Caco-2 (cell line): ENCODE measurements at regions not wholly inside any gene's neighbourhood (a gene's known extent, or its start where the extent isn't known, plus 50 kb on each side); places are given as distances from the start of the nearest gene placed in this dataset.

Source experiments
- BruUV-seq: library from RNA; stranded (reverse); fragments of 400-500 nt; replicated peaks from 2 replicates; lab custom pipeline; 2021; lab: Mats Ljungman, UMichigan
- CTCF ChIA-PET: fragments of 300-600 bp; sonication (Branson Sonifier 250); formaldehyde crosslinking; loops from one replicate; lab custom pipeline; 2022; ENCODE audit warnings: antibody characterized with exemption; lab: Charles Lee
- POLR2A ChIA-PET: fragments of 300-600 bp; sonication (Branson Sonifier 250); formaldehyde crosslinking; loops from one replicate; lab custom pipeline; 2022; ENCODE audit warnings: antibody characterized with exemption; lab: Charles Lee
- DNase-seq, 2 experiments: peaks; one replicate each; pipeline versions ENCODE4 v3.0.0 to v3.0.0-alpha.2; 2020 to 2022
- H3K27me3 ChIP-seq: replicated peaks from 2 replicates; pipeline ENCODE4 v1.6.0; 2011; ENCODE audit warnings: low read length; ENCODE audit not compliant: control insufficient read depth, insufficient read depth
- H3K36me3 ChIP-seq: 2 replicates; pipeline ENCODE4 v1.5.1; 2011; ENCODE audit warnings: low read length; ENCODE audit not compliant: control insufficient read depth, insufficient read depth
- H3K4me1 ChIP-seq: fragments of 250-450 bp; sonication (Bioruptor Pico); 2 replicates; pipeline ENCODE4 v1.5.1; 2020; ENCODE audit warnings: mild to moderate bottlenecking
- H3K4me3 ChIP-seq: 2 replicates; pipeline ENCODE4 v1.5.1; 2011; ENCODE audit warnings: low read depth, mild to moderate bottlenecking, control low read depth, low read length
- H3K9me3 ChIP-seq: fragments of 250-450 bp; sonication (Bioruptor Pico); 2 replicates; pipeline ENCODE4 v1.5.1; 2020; ENCODE audit warnings: mild to moderate bottlenecking, moderate library complexity
- H3K27ac Mint-ChIP-seq: one replicate; pipeline ENCODE4 v1.8.0; 2022; ENCODE audit warnings: mixed read lengths; ENCODE audit not compliant: unreplicated experiment
- H3K27me3 Mint-ChIP-seq: one replicate; pipeline ENCODE4 v1.8.0; 2022; ENCODE audit warnings: mixed read lengths; ENCODE audit not compliant: insufficient read depth, unreplicated experiment
- H3K36me3 Mint-ChIP-seq: one replicate; pipeline ENCODE4 v1.8.0; 2022; ENCODE audit warnings: mild to moderate bottlenecking, mixed read lengths; ENCODE audit not compliant: insufficient read depth, unreplicated experiment
- H3K4me1 Mint-ChIP-seq: one replicate; pipeline ENCODE4 v1.8.0; 2022; ENCODE audit warnings: low read depth, mixed read lengths; ENCODE audit not compliant: unreplicated experiment
- H3K4me3 Mint-ChIP-seq: one replicate; pipeline ENCODE4 v1.8.0; 2022; ENCODE audit warnings: mild to moderate bottlenecking, moderate library complexity, mixed read lengths; ENCODE audit not compliant: unreplicated experiment
- H3K9me3 Mint-ChIP-seq: one replicate; pipeline ENCODE4 v1.8.0; 2022; ENCODE audit warnings: mixed read lengths; ENCODE audit not compliant: unreplicated experiment
- intact Hi-C: fragments of 100-400 bp; cut with micrococcal nuclease; formaldehyde crosslinking; loops from one replicate; pipeline ENCODE4 v1.10.0; 2022; ENCODE audit not compliant: unreplicated experiment
- TF ChIP-seq, protein P1 (sequence below), 2 experiments: fragments of 200-600 bp in 1 of 2; IDR thresholded peaks; 1 replicate in 1 of 2; 2 replicates in 1 of 2; pipeline versions ENCODE4 v1.5.1 to v1.8.0; 2011 to 2022; ENCODE audit warnings: antibody characterized with exemption in 1 of 2, control low read depth in 1 of 2, inconsistent platforms in 1 of 2, low read depth in 1 of 2, low read length in 1 of 2, mild to moderate bottlenecking in 1 of 2, moderate library complexity in 1 of 2; ENCODE audit not compliant: insufficient read depth in 1 of 2, severe bottlenecking in 1 of 2, unreplicated experiment in 1 of 2

DNA sequence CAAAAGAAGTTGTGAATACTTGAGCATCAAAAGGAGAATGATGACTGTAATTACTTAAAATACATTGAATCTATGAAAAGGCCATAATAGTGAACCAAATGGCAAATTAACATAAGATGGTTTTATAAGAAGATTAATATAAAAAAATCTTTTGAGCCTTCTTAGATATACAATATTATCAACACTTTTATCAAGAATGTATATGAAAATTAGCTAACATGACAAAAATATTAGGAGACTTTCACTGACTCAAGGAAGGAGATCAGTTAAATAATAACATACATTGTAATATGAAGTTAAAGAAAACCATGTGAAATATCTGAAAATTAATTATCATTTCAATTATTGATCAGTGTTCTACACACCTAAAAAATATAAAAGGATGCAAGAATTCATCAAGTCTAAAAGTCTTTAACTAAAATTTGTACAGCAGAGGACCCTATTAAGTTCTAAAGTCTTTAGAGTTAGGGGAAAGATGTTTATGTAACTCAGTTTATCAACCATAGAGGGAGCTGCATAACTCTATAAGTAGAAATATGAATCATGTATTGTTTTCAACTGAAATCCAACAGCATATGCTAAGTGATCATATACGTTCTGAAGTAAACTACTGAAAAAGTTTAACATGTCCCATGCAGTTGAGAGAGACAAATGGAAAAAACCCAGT lies 756.1 kb upstream of the MIR17HG start:
- no TSS peak for BruUV-seq
- no peaks in the 10 kb centered on the region for H3K36me3 Mint-ChIP-seq
- Histone ChIP-seq H3K36me3 (no peaks in the 10 kb centered on the region), H3K4me1 (peaks cover 16% of the 10 kb centered on the region), H3K9me3 (peaks cover 11% of the 10 kb centered on the region; the same call in 1 of the 2 replicates), H3K4me3 (no peak overlapping the region), H3K27me3 (no peaks in the 10 kb centered on the region)
- H3K27ac Mint-ChIP-seq: peak overlapping the region; percentile 13
- H3K4me1 Mint-ChIP-seq: peaks cover 6% of the 10 kb centered on the region
- CTCF ChIA-PET: no interaction called here
- no peak overlapping the region for H3K4me3 Mint-ChIP-seq
- DNase-seq: no peak
- intact Hi-C loops: loop anchor here (5.0 kb wide), 2 partner anchors 89 to 276 kb away; no protein-coding TSS in a partner anchor
- no peaks in the 10 kb centered on the region for H3K27me3 Mint-ChIP-seq
- POLR2A ChIA-PET: interaction anchor here (0.6 kb wide), 1 partner anchor 13 kb away, joined by 3 read pairs; no protein-coding TSS in a partner anchor
- TF ChIP-seq, protein P1, sequence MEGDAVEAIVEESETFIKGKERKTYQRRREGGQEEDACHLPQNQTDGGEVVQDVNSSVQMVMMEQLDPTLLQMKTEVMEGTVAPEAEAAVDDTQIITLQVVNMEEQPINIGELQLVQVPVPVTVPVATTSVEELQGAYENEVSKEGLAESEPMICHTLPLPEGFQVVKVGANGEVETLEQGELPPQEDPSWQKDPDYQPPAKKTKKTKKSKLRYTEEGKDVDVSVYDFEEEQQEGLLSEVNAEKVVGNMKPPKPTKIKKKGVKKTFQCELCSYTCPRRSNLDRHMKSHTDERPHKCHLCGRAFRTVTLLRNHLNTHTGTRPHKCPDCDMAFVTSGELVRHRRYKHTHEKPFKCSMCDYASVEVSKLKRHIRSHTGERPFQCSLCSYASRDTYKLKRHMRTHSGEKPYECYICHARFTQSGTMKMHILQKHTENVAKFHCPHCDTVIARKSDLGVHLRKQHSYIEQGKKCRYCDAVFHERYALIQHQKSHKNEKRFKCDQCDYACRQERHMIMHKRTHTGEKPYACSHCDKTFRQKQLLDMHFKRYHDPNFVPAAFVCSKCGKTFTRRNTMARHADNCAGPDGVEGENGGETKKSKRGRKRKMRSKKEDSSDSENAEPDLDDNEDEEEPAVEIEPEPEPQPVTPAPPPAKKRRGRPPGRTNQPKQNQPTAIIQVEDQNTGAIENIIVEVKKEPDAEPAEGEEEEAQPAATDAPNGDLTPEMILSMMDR (IDR thresholded peaks at IDR 0.05; ENCODE audit: insufficient read depth in 1 of 2, low read depth in 1 of 2, low read length in 1 of 2, severe bottlenecking in 1 of 2, unreplicated experiment in 1 of 2): no peak
- peaks cover 7% of the 10 kb centered on the region for H3K9me3 Mint-ChIP-seq

DNA sequence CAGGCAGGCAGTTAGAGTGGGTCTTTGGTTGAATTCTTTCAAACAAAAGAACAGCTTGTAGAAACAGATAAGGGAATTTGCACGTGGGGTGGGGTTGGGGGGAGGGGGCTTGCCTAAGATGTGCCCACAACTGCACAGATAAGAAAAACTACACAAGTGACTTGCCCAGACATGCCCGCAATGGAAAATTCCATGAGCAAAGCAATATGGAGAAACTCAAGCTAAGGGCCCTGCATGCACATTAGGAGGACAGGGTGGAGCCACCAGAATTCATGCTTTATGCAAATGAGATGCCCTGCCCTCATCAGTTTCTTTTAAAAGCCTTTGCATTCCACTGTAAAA lies 755.6 kb upstream of the MIR17HG start:
- Mint-ChIP-seq H3K9me3 (peaks cover 7% of the 10 kb centered on the region), H3K4me1 (peaks cover 6% of the 10 kb centered on the region), H3K27ac (peak overlapping the region; percentile 13), H3K4me3 (no peak overlapping the region), H3K36me3 (no peaks in the 10 kb centered on the region), H3K27me3 (no peaks in the 10 kb centered on the region)
- peak; percentile 63 to 72 for DNase-seq
- ChIA-PET CTCF (no interaction called here), POLR2A (interaction anchor here (0.6 kb wide), 1 partner anchor 14 kb away, joined by 3 read pairs; no protein-coding TSS in a partner anchor)
- H3K36me3 ChIP-seq: no peaks in the 10 kb centered on the region
- peaks cover 16% of the 10 kb centered on the region for H3K4me1 ChIP-seq
- H3K4me3 ChIP-seq: no peak overlapping the region
- intact Hi-C loops: loop anchor here (5.0 kb wide), 2 partner anchors 90 to 275 kb away; no protein-coding TSS in a partner anchor
- H3K9me3 ChIP-seq: peaks cover 11% of the 10 kb centered on the region; the same call in 1 of the 2 replicates
- H3K27me3 ChIP-seq: no peaks in the 10 kb centered on the region
- TF ChIP-seq, protein P1 (IDR thresholded peaks at IDR 0.05; ENCODE audit: insufficient read depth in 1 of 2, low read depth in 1 of 2, low read length in 1 of 2, severe bottlenecking in 1 of 2, unreplicated experiment in 1 of 2): no peak
- BruUV-seq: no TSS peak

DNA sequence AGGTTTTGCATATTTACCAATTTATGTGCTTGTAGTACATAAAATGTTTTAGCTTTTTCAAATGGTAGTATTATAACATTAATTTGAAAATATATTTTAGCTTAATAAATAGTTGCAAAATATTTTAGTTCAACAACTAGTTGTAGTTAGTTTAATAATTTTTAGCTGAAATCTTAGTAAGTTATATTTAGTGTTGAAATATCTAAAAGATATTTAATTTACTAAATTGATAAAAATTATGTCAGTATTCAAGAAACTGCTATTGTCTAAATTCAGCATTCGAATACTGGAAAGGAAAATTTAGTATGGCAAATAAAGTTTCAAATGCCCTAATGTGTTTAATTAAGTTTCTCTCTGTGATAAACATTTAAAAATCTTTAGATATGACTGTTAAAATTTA lies 754.5 kb upstream of the MIR17HG start:
- H3K27ac Mint-ChIP-seq: no peak overlapping the region
- H3K36me3 Mint-ChIP-seq: no peaks in the 10 kb centered on the region
- CTCF ChIA-PET: no interaction called here
- no peaks in the 10 kb centered on the region for H3K36me3 ChIP-seq
- no peaks in the 10 kb centered on the region for H3K27me3 Mint-ChIP-seq
- TF ChIP-seq, protein P1 (IDR thresholded peaks at IDR 0.05; ENCODE audit: insufficient read depth in 1 of 2, low read depth in 1 of 2, low read length in 1 of 2, severe bottlenecking in 1 of 2, unreplicated experiment in 1 of 2): no peak
- H3K4me1 ChIP-seq: peaks cover 16% of the 10 kb centered on the region
- no peaks in the 10 kb centered on the region for H3K27me3 ChIP-seq
- intact Hi-C loops: loop anchor here (5.0 kb wide), 2 partner anchors 91 to 274 kb away; no protein-coding TSS in a partner anchor
- no peak overlapping the region for H3K4me3 Mint-ChIP-seq
- POLR2A ChIA-PET: interaction anchor here (0.6 kb wide), 1 partner anchor 245 kb away, joined by 7 read pairs; no protein-coding TSS in a partner anchor
- no TSS peak for BruUV-seq
- H3K4me1 Mint-ChIP-seq: peaks cover 6% of the 10 kb centered on the region
- H3K9me3 Mint-ChIP-seq: peaks cover 7% of the 10 kb centered on the region
- no peak overlapping the region for H3K4me3 ChIP-seq
- DNase-seq: no peak
- peaks cover 11% of the 10 kb centered on the region; the same call in 1 of the 2 replicates for H3K9me3 ChIP-seq
